ENCODE measurements at regions not wholly inside any gene's neighbourhood (a gene's known extent, or its start where the extent isn't known, plus 50 kb on each side); places are given as distances from the start of the nearest gene placed in this dataset.
"Not testable (repeated sequence)": the region's sequence is repeated elsewhere in the genome, so short reads cannot be mapped to it uniquely, and the experiment has no call there.

- not testable (repeated sequence) for ATAC-seq
- 0 out of 2 replicates have a peak, but pooled peaks have one; percentile 84 for TF ChIP-seq CSDC2 (CRISPR knock-in tag; IDR thresholded peaks at IDR 0.05)
Observed at GRCh38 chr21:13877503-13877902, 267.9 kb downstream of the POTED start.

DNA sequence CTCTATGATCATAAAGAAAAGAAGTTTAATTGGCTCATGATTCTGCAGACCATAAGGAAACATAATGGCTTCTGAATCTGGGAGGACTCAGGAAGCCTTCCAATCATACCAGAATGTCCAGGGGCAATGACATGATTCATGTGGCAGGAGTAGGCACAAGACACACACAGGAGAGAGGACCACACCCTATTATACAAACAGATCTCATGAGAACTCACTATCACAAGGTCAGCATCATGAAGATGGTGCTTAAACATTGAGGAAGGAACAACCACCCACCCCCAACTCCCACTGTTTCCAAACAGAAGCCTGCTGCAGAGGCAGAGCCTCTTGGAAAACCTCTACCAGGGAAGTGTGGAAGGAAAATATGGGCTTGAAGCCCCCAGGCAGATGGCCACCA lies 267.4 kb downstream of the POTED start:
- not testable (repeated sequence) for ATAC-seq

DNA sequence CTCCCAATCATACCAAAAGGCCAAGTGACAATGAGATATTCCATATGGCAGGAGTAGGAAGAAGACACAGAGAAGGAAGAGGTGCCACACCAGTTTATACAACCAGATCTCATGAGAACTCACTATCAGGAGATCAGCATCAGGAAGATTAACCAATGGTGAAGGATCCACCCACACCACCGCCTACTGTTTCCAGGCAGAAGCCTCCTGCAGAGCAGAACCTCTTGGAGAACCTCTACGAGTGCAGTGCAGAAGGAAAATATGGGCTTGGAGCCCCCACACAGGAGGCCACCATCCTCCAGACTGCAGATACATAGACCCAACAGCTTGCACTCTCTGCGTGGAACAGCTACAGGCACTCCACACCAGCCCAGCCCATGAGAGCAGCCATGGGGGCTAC lies 264.4 kb downstream of the POTED start:
- ATAC-seq = not testable (repeated sequence)

GRCh38 chr21:13854638-13855037 lies 245.1 kb downstream of the POTED start:
- TF ChIP-seq ARNTL (CRISPR knock-in tag; IDR thresholded peaks at IDR 0.05; ENCODE audit: borderline replicate concordance, low read depth) (no peak), GLIS3 (CRISPR knock-in tag; IDR thresholded peaks at IDR 0.05) (no peak), ESRRG (CRISPR knock-in tag; IDR thresholded peaks at IDR 0.05) (no peak), ZNF8 (CRISPR knock-in tag; IDR thresholded peaks at IDR 0.05) (no peak), ZC3H10 (CRISPR knock-in tag; IDR thresholded peaks at IDR 0.05) (no peak), ZFP3 (CRISPR knock-in tag; IDR thresholded peaks at IDR 0.05) (no peak), ZFP30 (CRISPR knock-in tag; IDR thresholded peaks at IDR 0.05) (no peak), PPARA (CRISPR knock-in tag; IDR thresholded peaks at IDR 0.05; ENCODE audit: borderline replicate concordance) (no peak), TCF4 (CRISPR knock-in tag; IDR thresholded peaks at IDR 0.05; ENCODE audit: borderline replicate concordance) (no peak), CSDC2 (CRISPR knock-in tag; IDR thresholded peaks at IDR 0.05) (no peak), CSRNP3 (CRISPR knock-in tag; IDR thresholded peaks at IDR 0.05) (no peak)
- TF ChIP-seq, protein P1, sequence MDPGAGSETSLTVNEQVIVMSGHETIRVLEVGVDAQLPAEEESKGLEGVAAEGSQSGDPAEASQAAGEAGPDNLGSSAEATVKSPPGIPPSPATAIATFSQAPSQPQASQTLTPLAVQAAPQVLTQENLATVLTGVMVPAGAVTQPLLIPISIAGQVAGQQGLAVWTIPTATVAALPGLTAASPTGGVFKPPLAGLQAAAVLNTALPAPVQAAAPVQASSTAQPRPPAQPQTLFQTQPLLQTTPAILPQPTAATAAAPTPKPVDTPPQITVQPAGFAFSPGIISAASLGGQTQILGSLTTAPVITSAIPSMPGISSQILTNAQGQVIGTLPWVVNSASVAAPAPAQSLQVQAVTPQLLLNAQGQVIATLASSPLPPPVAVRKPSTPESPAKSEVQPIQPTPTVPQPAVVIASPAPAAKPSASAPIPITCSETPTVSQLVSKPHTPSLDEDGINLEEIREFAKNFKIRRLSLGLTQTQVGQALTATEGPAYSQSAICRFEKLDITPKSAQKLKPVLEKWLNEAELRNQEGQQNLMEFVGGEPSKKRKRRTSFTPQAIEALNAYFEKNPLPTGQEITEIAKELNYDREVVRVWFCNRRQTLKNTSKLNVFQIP (CRISPR knock-in tag; IDR thresholded peaks at IDR 0.05; ENCODE audit: borderline replicate concordance, low read depth) = no peak
- TF ChIP-seq, protein P2, sequence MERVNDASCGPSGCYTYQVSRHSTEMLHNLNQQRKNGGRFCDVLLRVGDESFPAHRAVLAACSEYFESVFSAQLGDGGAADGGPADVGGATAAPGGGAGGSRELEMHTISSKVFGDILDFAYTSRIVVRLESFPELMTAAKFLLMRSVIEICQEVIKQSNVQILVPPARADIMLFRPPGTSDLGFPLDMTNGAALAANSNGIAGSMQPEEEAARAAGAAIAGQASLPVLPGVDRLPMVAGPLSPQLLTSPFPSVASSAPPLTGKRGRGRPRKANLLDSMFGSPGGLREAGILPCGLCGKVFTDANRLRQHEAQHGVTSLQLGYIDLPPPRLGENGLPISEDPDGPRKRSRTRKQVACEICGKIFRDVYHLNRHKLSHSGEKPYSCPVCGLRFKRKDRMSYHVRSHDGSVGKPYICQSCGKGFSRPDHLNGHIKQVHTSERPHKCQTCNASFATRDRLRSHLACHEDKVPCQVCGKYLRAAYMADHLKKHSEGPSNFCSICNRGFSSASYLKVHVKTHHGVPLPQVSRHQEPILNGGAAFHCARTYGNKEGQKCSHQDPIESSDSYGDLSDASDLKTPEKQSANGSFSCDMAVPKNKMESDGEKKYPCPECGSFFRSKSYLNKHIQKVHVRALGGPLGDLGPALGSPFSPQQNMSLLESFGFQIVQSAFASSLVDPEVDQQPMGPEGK (CRISPR knock-in tag; IDR thresholded peaks at IDR 0.05; ENCODE audit: borderline replicate concordance) = no peak
- ATAC-seq = no peak

GRCh38 chr21:13850808-13851207 lies 241.2 kb downstream of the POTED start:
- not testable (repeated sequence) for ATAC-seq

DNA sequence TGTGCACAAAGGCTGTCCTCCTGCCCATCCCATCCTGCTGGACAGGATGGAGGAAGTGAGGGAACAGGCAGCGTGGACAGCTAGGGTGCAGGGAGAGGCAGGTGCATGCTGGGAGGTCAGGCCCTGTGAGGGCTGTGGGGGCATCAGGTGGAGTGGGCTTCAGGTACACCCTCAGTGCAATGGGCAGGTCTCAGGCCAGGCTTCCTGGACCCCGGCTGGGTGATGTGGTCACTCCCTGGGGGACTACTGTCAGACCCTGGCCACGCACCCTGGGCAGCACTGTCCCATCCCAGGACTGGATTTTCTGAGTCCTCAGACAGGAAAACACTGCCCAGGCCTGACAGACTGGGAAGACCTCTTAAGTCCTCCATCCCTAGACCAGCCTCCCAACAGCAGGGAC lies 239.9 kb downstream of the POTED start:
- not testable (repeated sequence) for ATAC-seq

DNA sequence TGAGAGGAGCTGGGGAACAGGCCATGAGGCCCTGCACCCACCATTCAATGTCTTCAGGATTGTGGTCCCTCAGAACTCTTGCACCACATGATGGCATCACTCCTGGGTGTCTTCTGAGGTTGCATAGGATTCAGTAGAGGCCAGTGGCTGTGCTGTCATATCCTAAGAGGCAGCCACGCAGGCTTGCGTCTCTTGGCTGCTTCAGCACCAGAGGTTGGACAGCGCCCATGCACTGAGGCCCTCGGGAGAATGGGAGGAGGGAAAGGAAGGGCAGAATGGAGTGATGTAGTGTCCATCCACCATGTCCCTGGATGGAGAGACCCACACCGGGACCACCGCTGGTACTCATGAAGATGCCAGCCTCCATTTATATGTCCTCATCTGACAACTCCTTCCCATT lies 237.1 kb downstream of the POTED start:
- not testable (repeated sequence) for ATAC-seq

GRCh38 chr21:13844574-13844973 lies 235.0 kb downstream of the POTED start:
- not testable (repeated sequence) for ATAC-seq

DNA sequence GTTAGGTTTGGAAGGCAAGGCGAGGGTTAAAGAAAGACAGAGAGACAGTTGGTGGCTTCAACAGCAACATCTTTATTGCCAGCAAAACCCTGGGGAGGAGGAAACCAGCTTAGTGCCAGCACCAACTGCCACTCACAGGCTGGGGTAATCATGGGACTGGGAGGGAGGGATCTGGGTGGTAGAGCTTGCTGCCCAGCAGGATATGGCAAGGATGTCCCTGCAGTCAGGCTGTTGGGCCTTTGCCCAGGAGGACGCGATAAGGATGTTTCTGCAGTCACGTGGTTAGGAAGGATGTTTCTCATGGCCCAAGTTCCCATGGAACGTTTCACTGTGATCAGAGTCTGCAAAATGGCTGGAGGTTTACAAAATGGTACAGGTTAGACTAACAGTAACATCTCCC lies 233.5 kb downstream of the POTED start:
- not testable (repeated sequence) for ATAC-seq

GRCh38 chr21:13827666-13828065 lies 218.1 kb downstream of the POTED start:
- not testable (repeated sequence) for ATAC-seq
